ENCODE measurements at regions not wholly inside any gene's neighbourhood (a gene's known extent, or its start where the extent isn't known, plus 50 kb on each side); places are given as distances from the start of the nearest gene placed in this dataset.

DNA sequence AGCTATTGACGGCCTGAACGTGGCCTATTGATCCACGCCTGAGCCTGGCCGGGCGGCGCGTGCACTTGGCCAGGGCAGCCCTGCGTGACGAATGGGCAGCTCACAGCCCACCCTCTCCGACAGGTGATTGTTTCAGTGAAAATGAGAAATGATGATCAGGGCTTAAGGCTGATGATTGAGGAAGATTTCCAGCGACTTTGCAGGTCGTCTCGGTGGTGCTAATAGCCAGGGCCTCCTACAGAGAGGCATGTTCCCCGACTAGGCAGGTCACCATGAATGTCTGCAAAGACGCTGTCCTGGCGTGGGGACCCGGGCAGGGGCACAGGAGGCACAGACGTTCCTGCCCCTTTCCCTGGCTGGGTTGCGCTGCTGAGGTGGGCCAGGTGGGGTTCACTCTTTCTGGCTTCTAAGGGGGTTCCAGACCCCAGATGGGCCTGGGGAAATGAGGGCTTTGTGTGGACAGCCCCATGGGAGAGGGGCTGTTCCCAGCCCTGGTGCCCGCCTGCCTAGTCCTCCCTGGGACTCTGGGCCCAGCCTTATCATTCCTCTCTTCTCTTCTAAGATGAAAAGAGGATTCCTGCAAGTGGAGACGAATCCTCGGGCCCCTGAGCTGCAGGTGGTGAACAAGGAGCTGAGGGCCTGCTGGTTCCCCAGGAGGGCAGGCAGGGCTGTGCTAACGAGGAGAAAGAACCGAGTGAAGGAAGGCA lies 157.4 kb downstream of the KIF26A start:
- Histone ChIP-seq H3K4me3 (replicated peaks in 1 of 2; ENCODE audit: low read depth in 1 of 2, low read length in 2 of 2) (no peak overlapping the region), H3K4me1 (ENCODE audit: control insufficient read depth in 1 of 2, insufficient read depth in 2 of 2, low read length in 2 of 2) (no peaks in the 10 kb centered on the region; a peak in 1 of 4 replicates), H4K20me1 (ENCODE audit: insufficient read depth) (no peaks in the 10 kb centered on the region), H3K27me3 (ENCODE audit: insufficient read depth, low read length) (no peaks in the 10 kb centered on the region), H3K79me2 (ENCODE audit: insufficient read depth, low read length) (no peaks in the 10 kb centered on the region), H3K27ac (ENCODE audit: low read depth, low read length) (no peak overlapping the region), H2AFZ (ENCODE audit: low read depth, low read length, poor library complexity, severe bottlenecking) (no peak overlapping the region), H3K4me2 (ENCODE audit: low read length) (no peak overlapping the region), H3K9me3 (ENCODE audit: control insufficient read depth in 1 of 2, insufficient read depth in 1 of 2, low read depth in 1 of 2, low read length in 2 of 2) (no peaks in the 10 kb centered on the region), H3K9me2 (ENCODE audit: insufficient read depth) (no peaks in the 10 kb centered on the region), H3K9ac (ENCODE audit: low read length) (no peak overlapping the region), H3K36me3 (ENCODE audit: control insufficient read depth in 1 of 2, insufficient read depth in 2 of 2, low read length in 2 of 2) (no peaks in the 10 kb centered on the region)
- intact Hi-C loops (cut with micrococcal nuclease): no loop called here
- BruUV-seq (replicated peaks): no TSS peak
- ATAC-seq (no peak), DNase-seq (ENCODE audit: low read depth, low spot score) (no peak)
- ChIA-PET POLR2A (no interaction called here), CTCF (no interaction called here), RAD21 (ENCODE audit: low non-redundant PET in 1 of 2, low total read pairs in 2 of 2, uncharacterized antibody in 2 of 2, unreplicated experiment in 2 of 2) (no interaction called here)
- TF ChIP-seq, protein P1, sequence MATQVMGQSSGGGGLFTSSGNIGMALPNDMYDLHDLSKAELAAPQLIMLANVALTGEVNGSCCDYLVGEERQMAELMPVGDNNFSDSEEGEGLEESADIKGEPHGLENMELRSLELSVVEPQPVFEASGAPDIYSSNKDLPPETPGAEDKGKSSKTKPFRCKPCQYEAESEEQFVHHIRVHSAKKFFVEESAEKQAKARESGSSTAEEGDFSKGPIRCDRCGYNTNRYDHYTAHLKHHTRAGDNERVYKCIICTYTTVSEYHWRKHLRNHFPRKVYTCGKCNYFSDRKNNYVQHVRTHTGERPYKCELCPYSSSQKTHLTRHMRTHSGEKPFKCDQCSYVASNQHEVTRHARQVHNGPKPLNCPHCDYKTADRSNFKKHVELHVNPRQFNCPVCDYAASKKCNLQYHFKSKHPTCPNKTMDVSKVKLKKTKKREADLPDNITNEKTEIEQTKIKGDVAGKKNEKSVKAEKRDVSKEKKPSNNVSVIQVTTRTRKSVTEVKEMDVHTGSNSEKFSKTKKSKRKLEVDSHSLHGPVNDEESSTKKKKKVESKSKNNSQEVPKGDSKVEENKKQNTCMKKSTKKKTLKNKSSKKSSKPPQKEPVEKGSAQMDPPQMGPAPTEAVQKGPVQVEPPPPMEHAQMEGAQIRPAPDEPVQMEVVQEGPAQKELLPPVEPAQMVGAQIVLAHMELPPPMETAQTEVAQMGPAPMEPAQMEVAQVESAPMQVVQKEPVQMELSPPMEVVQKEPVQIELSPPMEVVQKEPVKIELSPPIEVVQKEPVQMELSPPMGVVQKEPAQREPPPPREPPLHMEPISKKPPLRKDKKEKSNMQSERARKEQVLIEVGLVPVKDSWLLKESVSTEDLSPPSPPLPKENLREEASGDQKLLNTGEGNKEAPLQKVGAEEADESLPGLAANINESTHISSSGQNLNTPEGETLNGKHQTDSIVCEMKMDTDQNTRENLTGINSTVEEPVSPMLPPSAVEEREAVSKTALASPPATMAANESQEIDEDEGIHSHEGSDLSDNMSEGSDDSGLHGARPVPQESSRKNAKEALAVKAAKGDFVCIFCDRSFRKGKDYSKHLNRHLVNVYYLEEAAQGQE (IDR thresholded peaks at IDR 0.05; ENCODE audit: low read depth): no peak
- TF ChIP-seq EZH2phosphoT487 (IDR thresholded peaks at IDR 0.05; ENCODE audit: borderline replicate concordance): no peak
- no peak for TF ChIP-seq EGR1 (IDR thresholded peaks at IDR 0.05; ENCODE audit: low read depth)
- no peak for TF ChIP-seq EZH2 (IDR thresholded peaks at IDR 0.05)
- TF ChIP-seq JUND (IDR thresholded peaks at IDR 0.05): no peak
- no peak for TF ChIP-seq ZFX (IDR thresholded peaks at IDR 0.05)
- TF ChIP-seq CBX3 (IDR thresholded peaks at IDR 0.05; ENCODE audit: low read depth): no peak
- TF ChIP-seq SRF (IDR thresholded peaks at IDR 0.05; ENCODE audit: low read depth): no peak
- TF ChIP-seq ELF1 (IDR thresholded peaks at IDR 0.05; ENCODE audit: borderline replicate concordance, low read depth): no peak
- no peak for TF ChIP-seq POLR2A (IDR thresholded peaks at IDR 0.05; ENCODE audit: borderline replicate concordance, extremely low read depth, insufficient read depth, insufficient read length)
- TF ChIP-seq TCF7L2 (IDR thresholded peaks at IDR 0.05; ENCODE audit: borderline replicate concordance, extremely low read depth, insufficient read depth, insufficient read length): no peak
- no peak for TF ChIP-seq SP1 (IDR thresholded peaks at IDR 0.05; ENCODE audit: low read depth)
- TF ChIP-seq, protein P2, sequence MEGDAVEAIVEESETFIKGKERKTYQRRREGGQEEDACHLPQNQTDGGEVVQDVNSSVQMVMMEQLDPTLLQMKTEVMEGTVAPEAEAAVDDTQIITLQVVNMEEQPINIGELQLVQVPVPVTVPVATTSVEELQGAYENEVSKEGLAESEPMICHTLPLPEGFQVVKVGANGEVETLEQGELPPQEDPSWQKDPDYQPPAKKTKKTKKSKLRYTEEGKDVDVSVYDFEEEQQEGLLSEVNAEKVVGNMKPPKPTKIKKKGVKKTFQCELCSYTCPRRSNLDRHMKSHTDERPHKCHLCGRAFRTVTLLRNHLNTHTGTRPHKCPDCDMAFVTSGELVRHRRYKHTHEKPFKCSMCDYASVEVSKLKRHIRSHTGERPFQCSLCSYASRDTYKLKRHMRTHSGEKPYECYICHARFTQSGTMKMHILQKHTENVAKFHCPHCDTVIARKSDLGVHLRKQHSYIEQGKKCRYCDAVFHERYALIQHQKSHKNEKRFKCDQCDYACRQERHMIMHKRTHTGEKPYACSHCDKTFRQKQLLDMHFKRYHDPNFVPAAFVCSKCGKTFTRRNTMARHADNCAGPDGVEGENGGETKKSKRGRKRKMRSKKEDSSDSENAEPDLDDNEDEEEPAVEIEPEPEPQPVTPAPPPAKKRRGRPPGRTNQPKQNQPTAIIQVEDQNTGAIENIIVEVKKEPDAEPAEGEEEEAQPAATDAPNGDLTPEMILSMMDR (IDR thresholded peaks at IDR 0.05 in 2 of 3, conservative IDR thresholded peaks at IDR 0.05 in 1 of 3; ENCODE audit: borderline replicate concordance in 1 of 3, insufficient read depth in 1 of 3, low read depth in 2 of 3, low read length in 2 of 3): no peak
- TF ChIP-seq, protein P3, sequence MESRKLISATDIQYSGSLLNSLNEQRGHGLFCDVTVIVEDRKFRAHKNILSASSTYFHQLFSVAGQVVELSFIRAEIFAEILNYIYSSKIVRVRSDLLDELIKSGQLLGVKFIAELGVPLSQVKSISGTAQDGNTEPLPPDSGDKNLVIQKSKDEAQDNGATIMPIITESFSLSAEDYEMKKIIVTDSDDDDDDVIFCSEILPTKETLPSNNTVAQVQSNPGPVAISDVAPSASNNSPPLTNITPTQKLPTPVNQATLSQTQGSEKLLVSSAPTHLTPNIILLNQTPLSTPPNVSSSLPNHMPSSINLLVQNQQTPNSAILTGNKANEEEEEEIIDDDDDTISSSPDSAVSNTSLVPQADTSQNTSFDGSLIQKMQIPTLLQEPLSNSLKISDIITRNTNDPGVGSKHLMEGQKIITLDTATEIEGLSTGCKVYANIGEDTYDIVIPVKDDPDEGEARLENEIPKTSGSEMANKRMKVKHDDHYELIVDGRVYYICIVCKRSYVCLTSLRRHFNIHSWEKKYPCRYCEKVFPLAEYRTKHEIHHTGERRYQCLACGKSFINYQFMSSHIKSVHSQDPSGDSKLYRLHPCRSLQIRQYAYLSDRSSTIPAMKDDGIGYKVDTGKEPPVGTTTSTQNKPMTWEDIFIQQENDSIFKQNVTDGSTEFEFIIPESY (IDR thresholded peaks at IDR 0.05; ENCODE audit: extremely low read depth, insufficient replicate concordance, low read length): no peak
- no peak for TF ChIP-seq POLR2AphosphoS5 (IDR thresholded peaks at IDR 0.05; ENCODE audit: low read depth, low read length)
- TF ChIP-seq, protein P4, sequence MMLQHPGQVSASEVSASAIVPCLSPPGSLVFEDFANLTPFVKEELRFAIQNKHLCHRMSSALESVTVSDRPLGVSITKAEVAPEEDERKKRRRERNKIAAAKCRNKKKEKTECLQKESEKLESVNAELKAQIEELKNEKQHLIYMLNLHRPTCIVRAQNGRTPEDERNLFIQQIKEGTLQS (IDR thresholded peaks at IDR 0.05): no peak
- no peak for TF ChIP-seq YY1 (IDR thresholded peaks at IDR 0.05; ENCODE audit: extremely low read depth, insufficient replicate concordance, low read depth, low read length)
- no peak for TF ChIP-seq ZNF274 (IDR thresholded peaks at IDR 0.05; ENCODE audit: low read depth, low read length)
